ENCODE measurements at regions not wholly inside any gene's neighbourhood (a gene's known extent, or its start where the extent isn't known, plus 50 kb on each side); places are given as distances from the start of the nearest gene placed in this dataset.
"Not testable (repeated sequence)": the region's sequence is repeated elsewhere in the genome, so short reads cannot be mapped to it uniquely, and the experiment has no call there.

GRCh38 chr13:65343898-65344663, 1886.1 kb downstream of the PCDH9 start:
- DNase-seq, result no peak

GRCh38 chr13:65342541-65343337, 1887.4 kb downstream of the PCDH9 start:
- DNase-seq, result no peak

- no peak for DNase-seq
Observed at GRCh38 chr13:65339241-65339640, 1890.9 kb downstream of the PCDH9 start.

GRCh38 chr13:65336916-65337315, 1893.2 kb downstream of the PCDH9 start:
- DNase-seq, result no peak

- DNase-seq, result no peak
Observed at GRCh38 chr13:65336087-65336749, 1893.9 kb downstream of the PCDH9 start.

- no peak for DNase-seq
Observed at GRCh38 chr13:65330691-65331090, 1899.4 kb downstream of the PCDH9 start.

- no peak for DNase-seq
Observed at GRCh38 chr13:65330287-65330686, 1899.8 kb downstream of the PCDH9 start.

GRCh38 chr13:65323192-65323591, 1906.9 kb downstream of the PCDH9 start:
- not testable (repeated sequence) for DNase-seq

- DNase-seq, result not testable (repeated sequence)
Observed at GRCh38 chr13:65321423-65321822, 1908.7 kb downstream of the PCDH9 start.

- DNase-seq, result no peak
Observed at GRCh38 chr13:65314008-65314407, 1916.1 kb downstream of the PCDH9 start.

GRCh38 chr13:65310663-65311328, 1919.3 kb downstream of the PCDH9 start:
- no peak for DNase-seq

- no peak for DNase-seq
Observed at GRCh38 chr13:65309906-65310305, 1920.2 kb downstream of the PCDH9 start.

GRCh38 chr13:65308729-65309128, 1921.4 kb downstream of the PCDH9 start:
- not testable (repeated sequence) for DNase-seq

GRCh38 chr13:65307056-65307455, 1923.1 kb downstream of the PCDH9 start:
- DNase-seq, result no peak

- DNase-seq, result no peak
Observed at GRCh38 chr13:65302691-65303090, 1927.4 kb downstream of the PCDH9 start.

- DNase-seq, result no peak
Observed at GRCh38 chr13:65301506-65301905, 1928.6 kb downstream of the PCDH9 start.

GRCh38 chr13:65300220-65300619, 1929.9 kb downstream of the PCDH9 start:
- DNase-seq, result no peak

- DNase-seq, result no peak
Observed at GRCh38 chr13:65293530-65294198, 1936.5 kb downstream of the PCDH9 start.

- no peak for DNase-seq
Observed at GRCh38 chr13:65292488-65292901, 1937.6 kb downstream of the PCDH9 start.

GRCh38 chr13:65287405-65287804, 1942.7 kb downstream of the PCDH9 start:
- no peak for DNase-seq

GRCh38 chr13:65275838-65276630, 1954.1 kb downstream of the PCDH9 start:
- DNase-seq, result no peak

- no peak for DNase-seq
Observed at GRCh38 chr13:65275108-65275507, 1955.0 kb downstream of the PCDH9 start.
